Right renal pelvis (tissue), 4 donors: ENCODE measurements at regions not wholly inside any gene's neighbourhood (a gene's known extent, or its start where the extent isn't known, plus 50 kb on each side); places are given as distances from the start of the nearest gene placed in this dataset.
A peak's percentile ranks its signal among the peaks of the same experiment; 100 is the strongest.

Experiments
- DNase-seq, 4 donors: peaks; one replicate each; pipeline ENCODE4 v3.0.0-alpha.2; 2013; ENCODE audit warnings: low read depth in 4 of 4, low spot score in 3 of 4, missing footprints in 1 of 4

DNA sequence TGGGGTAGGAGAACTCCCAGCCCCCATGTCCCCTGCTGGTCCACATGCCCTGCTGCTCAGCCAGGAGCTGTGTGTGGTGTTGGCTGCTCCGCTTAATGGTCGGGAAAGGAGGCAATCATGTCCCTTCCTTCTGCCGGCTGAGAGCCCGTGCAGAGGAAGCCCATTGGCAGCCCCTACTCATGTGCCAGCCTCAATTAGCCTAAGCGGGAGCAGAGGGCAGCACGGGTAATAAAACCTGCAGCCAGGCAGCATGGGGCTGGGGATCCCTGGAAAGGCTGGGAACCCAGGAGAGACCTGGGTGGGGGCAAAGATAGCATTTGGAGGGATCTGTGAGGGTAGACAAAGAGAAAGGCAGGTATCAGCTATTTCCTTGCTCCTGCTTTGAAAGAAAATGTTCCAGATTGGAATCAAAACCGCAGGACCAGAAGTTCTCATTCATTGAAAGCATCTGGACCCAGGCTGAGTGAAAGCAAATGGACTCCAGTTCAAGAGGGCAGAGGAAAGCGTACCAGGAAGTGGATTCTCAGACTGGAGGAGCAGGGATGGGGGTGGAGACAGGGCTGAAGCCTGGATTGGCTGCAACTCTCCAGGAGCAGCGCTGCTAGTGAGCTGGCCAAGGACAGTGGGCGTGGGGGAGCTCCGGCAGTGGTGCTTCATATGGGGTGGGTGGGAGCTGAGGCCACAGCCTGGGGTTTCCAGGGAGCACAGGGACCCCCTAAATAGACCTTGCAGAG lies 103.4 kb upstream of the NECTIN1 start:
- peak; percentile 34 to 61 (median 60) for DNase-seq

DNA sequence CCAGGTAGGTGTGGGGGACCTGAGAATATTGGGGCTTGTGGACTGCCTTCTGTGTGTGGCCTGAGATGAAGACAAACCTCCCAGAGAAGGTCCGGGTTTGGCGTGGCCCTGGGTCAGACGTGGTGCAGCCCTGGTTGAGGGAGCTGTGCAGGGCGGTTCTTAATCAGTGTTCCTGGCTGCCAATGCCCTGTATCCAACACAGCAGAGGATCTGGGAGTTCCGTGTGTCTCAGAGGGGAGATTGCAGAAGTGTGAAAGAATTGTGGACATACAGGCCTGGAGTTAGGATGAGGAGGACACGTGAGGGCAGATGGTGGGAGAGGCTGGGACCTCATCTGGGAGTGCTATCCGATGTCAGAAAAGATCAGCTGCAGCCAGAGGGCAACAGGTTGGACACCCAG lies 102.0 kb upstream of the NECTIN1 start:
- no peak for DNase-seq

DNA sequence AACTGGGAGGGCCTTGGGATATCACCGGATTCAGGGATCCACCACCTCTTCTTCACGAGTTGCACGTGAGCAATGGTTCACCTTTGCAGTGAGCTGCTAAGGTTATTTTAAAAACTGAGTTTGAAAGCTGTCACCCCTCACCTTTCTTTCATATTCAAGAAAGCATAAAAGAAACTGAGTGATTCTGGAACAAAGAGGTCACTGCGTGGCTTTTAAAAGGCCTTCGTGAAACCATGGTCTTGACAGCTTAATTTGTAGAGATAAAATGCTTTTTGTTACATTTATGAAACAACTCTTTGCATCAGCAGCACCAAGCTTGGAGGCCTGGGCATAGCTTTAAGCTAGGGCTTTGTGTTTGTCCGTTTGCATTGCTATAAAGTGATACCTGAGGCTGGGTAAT lies 101.4 kb upstream of the NECTIN1 start:
- DNase-seq, result no peak

DNA sequence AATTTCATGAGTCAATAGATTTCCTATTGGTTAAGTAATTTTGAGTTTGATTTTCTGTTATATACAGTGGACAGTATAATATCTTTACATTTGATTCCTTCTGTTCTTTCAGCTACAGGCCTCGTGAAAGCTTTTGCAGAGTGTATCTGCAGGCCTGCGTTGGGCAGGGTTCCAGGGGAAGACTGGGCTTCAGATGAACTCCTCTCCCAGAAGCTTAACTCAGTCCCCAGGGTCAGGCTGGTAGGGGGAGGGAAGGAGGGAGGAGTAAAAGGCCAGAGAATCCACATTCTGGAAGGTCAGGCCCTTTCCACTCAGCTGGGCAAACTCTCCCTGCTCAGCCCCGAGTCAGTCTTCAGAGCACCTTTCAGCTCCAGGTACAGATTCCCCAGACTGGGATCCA lies 100.4 kb upstream of the NECTIN1 start:
- DNase-seq, result no peak

DNA sequence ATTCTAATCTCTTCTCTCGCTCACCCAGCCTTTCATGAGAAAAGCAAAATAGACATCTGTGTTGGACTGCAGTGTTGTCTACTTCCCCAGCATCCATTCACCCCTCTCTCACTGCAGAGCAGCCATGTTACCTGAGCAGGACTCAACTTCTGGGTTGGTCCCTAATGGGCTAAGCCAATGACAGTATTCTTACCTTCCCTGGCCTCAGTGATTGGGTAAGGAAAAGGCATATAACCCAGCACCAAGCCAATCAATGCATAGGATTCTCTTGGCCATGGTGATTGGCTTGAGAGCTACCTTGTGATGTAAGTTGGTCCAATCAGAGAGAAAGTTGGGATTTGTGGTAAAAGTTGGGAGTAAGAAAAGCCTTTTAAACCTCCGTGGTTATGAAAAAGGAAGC lies 99.8 kb upstream of the NECTIN1 start:
- no peak for DNase-seq

DNA sequence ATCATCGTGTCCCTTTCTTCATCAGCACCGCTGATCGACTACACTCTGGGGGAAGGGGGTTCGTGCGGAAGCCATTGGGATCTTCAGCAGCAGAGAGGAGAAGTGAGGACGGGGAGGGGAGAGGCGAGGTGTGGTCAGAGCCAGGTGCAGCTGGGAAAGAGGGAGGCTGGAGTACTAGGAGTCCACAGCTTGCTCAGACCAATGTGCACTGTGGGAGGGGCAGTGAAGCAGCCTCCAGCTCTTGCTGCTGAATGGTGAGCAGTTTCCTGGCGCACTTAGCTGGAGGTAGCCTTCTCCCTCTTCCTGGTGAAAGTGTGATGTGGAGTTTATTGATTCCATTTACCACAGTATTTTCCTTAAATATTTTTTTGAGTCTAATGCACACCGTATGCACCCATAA lies 99.0 kb upstream of the NECTIN1 start:
- DNase-seq, result no peak

DNA sequence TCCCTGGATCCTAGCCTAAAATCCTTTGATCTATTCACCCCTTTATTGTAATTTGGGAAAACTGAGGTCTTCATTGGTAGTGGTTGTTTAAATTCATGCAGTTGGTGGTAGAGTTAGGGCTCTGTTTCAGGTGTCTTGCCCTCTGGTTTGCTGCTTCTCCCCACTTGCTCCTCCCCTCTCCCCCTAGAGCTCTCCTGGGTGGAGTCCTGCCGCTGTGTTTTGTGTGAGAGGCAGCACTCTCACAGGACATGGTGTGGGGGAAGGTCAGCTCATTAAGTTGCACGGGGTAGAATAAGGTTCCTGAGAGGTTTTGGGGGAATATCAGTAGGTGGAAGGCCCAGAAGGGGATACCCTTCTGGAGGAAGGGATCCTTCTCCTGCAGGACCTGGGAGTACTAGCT lies 98.1 kb upstream of the NECTIN1 start:
- no peak for DNase-seq

DNA sequence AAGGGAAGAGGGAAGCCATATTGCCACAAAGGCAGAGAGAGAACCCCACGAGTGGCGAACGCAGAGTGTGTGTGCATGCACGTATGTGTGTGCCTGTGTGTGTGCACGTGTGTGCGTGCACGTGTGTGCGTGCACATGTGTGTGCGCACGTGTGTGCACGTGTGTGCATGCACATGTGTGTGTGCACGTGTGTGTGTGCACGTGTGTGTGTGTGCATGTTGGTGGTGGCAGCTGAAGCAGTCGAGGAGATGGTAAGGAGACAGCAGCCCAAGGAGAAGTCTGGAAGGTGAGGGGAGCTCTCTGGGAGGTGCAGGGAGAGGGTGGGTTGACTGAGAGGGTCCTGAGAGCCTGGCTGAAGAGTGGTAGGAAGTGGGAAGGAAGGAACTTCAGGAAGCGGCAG lies 94.1 kb upstream of the NECTIN1 start:
- DNase-seq, result no peak

DNA sequence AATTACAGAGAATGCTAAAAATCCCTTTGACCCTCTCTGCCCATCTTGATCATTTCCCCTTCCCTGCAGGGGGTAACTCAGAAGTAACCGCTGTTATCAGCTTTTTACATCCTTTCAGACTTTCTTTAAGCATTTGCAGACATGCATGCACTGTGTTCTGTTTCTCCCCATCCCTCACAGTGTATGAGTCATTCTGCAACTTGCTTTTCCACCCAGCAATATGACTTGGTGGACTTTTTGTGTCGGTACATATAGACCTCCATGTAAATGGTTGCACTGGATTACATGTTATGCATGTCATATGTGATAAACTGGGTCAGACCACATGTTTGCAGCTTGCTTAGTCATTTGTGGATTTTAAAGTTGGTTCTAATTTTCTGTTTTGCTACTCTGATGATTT lies 87.7 kb upstream of the NECTIN1 start:
- DNase-seq, result no peak

DNA sequence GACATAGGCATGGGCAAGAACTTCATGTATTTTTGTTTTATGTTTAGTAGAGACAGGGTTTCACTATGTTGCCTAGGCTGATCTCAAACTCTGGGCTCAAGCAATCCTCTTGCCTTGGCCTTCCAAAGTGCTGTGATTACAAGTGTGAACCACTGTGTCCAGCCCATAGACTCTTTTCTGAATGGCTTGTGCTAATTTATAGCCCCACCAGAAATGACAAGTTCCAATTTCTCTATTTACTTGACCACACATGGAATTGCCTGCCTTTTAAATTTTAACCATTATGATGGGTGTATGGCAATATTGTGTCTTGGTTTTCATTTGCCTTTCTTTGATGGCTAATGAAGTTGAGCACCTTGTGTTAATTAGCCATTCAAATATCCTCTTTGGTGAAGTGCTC lies 85.8 kb upstream of the NECTIN1 start:
- no peak for DNase-seq

DNA sequence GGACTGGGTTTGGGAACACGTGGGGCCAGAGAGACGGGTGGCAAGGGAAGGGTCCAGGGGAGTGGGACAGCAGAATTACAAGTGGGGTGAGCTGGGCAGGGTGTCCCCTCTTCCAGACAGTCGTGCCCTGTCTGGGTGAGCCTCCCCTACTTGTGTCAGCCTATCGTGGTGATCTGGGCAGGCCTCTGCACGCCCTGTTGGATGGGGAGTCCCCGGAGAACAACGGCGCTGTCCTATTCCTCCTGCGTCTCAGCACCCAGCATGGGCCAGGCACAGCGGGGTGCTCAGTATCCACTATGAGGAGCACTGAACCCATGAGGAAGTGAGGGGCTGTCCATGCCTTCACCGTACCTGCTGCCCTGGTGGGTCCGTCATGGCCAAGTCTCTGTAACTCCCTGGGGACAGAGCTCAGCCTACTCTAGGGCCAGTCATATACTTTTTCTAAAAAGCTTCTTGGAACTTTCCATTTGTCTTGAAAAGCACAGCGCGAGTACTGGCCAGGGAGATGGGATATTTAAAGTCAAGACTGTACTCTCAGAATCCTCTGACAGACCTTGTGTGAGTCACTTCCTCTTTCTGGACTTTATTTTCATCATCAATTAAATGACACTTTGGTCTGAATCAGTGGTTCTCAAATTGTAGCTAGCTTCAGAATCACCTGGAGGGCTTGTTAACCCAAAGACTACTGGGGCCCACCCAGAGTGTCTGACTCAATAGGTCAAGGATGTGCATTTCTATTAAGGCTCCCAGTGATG lies 81.7 kb upstream of the NECTIN1 start:
- DNase-seq, result no peak

DNA sequence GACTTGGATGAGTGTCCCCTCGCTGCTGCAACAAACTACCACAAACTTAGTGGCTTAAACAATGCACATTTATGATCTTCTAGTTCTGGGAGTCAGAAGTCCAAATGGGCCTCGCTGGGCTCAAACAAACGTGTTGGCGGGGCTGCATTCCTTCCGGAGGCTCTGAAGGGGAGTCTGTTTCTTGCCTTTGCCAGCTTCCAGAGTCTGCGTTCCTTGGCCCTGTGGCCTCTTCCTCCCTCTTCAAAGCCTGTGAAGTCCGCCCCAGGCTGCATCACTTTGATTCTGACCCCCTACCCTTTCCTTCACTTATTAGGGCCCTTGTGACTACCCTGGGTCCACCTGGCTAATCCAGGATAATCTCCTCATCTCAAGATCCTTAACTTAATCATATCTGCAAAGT lies 80.3 kb upstream of the NECTIN1 start:
- DNase-seq, result no peak

DNA sequence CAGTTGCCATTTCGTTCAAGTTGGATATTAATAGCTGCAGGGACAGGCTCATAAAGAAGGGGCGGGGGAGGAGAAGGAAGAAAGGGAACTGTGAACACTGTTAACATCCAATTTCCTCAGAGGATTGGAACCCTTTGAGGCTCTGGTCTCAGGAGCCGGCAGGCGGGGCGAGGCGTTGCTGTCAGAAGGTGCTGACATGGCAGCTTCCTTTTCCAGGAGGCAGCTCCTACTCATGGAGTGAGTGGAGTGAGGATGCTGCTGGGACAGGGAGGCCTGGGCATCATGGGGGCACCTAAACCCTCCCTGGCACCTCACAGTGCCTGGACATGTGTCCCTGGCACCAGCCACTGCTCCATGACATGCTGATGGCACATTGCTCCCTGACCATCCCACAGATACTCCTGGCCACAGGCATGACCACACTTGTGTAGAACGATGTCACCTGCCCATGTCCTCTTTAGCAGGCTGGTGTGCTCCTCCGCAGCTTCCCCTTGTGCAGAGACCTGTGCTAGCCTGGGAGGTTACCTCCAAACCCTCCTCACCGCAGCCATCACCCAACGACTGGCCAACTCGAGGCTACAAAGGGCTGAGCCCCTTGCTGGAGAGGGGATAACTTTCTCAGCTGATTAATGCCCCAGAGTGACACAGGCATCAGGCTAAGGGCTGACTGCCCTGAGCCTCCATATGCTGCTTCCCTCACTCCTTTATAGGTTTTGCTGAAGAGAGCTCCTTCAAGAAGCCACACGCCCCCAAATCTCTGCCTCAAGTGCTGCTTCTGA lies 79.6 kb upstream of the NECTIN1 start:
- no peak for DNase-seq

DNA sequence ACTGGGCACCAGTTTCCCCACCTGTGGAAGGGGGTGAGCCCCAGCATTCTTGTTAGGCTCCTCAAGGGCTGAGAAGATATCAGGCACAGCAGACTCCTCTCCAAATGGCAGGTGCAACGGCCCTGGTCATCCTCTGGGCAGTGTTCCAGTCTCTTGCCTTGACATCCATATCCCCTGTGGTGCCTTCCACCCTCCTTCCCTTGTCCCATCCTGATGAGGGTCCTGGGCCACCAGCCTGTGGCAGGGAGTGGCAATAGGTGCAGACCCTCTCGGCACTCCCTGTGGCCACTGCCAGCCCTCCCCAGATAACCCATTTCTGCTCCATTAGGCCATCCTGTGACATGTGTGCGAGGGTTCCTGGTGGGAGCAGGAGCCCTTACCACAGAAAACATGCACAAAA lies 78.8 kb upstream of the NECTIN1 start:
- DNase-seq, result no peak

DNA sequence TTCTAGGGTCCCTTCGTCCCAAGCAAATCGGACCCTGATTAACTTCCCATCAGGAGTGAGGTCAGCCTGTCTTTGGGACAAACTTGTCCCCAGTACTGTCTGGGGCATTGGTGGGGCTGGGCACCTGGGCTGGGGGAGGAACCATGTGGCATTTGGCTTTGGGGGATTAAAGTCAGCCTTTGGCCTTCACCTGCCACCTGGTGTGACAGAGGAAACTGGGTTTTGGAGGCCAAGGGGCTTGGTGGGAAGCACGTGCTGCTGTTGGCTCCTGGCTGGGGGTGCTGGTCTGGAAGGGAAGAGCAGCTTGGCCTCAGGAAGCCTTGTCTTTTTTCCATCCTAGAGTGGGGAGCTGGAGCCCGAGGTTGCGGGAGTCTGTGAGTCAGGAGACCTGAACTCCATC lies 78.4 kb upstream of the NECTIN1 start:
- no peak for DNase-seq

DNA sequence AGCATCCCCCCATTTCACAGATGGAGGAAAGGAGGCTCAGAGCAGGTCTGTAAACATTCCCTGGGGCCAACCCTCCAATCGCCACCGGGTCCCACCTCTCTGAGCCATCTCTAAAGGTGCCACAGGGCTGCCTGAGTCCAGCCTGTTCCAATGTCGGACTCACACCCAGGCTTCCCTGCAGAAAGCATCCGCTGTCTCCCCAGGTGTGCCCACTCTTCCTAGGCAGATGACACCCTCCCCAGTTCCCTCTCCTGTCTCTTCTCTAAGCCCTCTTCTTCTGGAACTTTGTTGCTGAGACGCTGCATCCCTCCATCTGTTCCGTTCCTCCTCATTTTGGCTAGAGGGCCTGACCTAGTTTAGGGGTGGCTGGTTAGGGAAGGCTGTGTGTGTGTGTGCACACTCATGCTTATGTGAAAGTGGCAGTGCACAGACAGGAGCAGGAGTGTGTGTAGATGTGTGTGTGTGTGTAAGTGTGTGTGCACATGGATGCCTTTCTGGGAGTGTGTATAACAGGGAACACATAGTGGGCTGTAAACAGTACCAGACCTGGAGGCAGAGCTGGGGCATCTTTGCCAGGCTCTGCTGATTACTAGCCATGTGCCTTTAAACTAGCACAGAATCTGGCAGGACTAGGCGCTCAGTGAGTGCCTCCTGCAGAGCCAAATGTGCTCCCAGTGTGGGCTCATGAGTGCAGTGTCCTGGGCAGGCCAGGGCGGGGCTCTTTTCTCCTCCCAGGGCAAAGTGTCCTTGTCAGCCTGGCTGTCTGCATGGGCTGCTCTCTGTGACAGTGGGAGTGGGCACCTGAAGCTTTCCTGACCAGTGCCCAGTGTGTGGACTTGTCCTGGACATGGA lies 77.3 kb upstream of the NECTIN1 start:
- DNase-seq, result no peak

DNA sequence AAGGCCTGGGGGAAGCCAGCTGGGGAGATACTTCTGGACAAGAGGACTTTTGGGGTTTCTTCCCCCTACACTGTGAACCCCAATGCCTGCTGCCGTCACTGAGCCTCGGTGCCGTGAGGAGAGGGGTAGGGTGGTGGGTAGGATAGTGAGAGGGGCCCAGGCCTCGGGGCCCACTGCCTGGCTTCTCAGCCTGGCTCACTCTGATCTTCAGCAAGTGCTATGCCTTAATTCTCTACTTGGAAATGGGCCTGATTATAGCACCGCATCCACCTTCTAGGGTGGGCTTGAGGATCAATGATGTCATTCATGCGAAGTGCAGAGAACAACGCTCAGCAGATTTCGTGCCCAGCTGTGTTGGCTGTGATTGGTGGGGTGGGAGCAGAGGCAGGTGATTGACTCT lies 76.7 kb upstream of the NECTIN1 start:
- DNase-seq, result no peak

DNA sequence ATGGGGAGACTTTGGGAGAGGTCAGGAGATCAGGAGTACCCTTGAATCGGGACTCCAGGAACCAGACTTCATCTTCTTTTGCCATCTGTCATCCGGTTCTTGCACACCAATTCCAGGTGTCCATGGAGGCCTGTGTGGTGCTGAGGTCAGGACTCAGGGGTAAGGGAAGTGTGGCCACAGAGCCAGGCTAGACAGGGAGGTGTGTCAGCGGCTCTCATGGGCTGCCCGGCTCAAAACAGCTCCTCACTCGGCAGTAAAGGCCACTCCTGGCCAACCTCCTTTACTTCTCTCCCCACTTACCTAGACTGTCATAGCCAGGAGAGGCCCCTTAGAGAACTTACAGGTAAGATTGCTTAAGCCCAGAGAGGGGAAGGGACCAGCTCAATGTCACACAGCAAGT lies 75.7 kb upstream of the NECTIN1 start:
- no peak for DNase-seq

DNA sequence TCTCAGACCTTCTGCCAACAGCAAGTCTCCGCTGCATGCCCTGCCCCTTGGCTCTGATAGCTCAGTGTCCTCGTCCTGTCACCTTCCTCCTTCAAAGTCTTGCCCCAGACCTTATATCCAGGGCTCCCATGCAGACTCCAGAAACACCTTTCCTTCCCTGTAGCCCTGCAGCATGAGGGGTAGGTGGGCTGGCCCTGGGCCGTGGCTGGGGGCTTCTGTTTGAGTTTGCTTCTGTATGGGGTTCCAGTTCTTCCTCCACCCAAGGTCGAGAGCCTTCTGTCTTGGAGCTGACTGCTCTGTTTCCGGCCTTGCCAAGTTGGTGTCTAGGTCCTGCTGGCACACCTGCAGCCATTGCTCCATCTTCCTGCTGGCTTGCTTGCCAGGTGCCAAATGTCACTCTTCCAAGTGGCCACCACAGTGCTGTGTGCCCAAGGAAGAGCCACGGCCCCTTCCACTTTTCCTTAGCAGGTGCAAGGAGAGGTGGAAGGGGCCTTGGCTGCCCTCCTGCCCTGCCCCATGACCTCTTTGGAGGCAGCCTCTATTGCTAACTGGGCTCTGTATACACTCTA lies 74.8 kb upstream of the NECTIN1 start:
- no peak for DNase-seq

DNA sequence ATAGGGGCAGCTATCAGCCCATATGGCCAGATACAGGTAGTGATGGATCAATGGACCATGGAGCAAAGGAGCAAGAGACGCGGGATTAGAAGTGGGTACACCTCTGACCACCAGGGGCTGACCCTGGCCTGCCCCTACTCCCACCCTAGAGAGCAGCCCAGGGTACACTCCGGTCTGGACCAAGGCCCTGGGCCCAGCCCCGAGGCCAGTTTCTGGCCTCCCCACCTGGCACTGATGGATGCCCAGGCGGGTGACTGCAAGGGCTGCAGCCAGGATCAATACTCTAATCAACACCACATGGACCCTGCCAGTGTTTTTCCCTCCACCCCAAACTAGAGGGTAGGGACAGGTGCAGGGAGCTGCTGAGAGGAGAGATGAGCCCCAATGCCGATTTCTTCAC lies 74.1 kb upstream of the NECTIN1 start:
- DNase-seq, result no peak
